ENCODE measurements at regions not wholly inside any gene's neighbourhood (a gene's known extent, or its start where the extent isn't known, plus 50 kb on each side); places are given as distances from the start of the nearest gene placed in this dataset.

DNA sequence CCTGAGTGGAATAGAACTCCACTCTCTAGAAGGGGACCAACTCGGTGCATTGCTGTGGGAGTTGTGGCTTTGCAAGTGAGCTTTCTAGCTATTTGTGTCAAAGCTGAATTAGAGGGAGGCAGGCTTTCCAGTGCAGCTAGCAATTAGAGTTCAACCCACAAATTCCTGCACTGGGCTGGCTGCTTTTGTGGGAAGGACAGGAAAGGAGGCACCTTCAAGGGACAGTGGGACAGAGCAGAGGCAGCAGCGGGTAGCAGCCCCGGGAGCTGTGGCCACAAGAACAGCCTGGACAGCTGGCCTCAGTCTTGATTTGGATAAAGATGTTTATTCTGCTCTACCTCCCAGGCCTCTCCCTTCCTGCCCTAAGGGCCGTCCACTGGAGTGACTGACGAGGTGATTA lies 83.7 kb upstream of the SLIT3 start:
- TF ChIP-seq EP300 (IDR thresholded peaks at IDR 0.05): no peak
- no peak for TF ChIP-seq POLR2A (IDR thresholded peaks at IDR 0.05)
- TF ChIP-seq, protein P1, sequence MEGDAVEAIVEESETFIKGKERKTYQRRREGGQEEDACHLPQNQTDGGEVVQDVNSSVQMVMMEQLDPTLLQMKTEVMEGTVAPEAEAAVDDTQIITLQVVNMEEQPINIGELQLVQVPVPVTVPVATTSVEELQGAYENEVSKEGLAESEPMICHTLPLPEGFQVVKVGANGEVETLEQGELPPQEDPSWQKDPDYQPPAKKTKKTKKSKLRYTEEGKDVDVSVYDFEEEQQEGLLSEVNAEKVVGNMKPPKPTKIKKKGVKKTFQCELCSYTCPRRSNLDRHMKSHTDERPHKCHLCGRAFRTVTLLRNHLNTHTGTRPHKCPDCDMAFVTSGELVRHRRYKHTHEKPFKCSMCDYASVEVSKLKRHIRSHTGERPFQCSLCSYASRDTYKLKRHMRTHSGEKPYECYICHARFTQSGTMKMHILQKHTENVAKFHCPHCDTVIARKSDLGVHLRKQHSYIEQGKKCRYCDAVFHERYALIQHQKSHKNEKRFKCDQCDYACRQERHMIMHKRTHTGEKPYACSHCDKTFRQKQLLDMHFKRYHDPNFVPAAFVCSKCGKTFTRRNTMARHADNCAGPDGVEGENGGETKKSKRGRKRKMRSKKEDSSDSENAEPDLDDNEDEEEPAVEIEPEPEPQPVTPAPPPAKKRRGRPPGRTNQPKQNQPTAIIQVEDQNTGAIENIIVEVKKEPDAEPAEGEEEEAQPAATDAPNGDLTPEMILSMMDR (IDR thresholded peaks at IDR 0.05): no peak
